ENCODE measurements at regions not wholly inside any gene's neighbourhood (a gene's known extent, or its start where the extent isn't known, plus 50 kb on each side); places are given as distances from the start of the nearest gene placed in this dataset.

- no peak for TF ChIP-seq CTCF (conservative IDR thresholded peaks at IDR 0.05)
- TF ChIP-seq EZH2 (IDR thresholded peaks at IDR 0.05; ENCODE audit: low read depth) = no peak
Observed at GRCh38 chr13:70448820-70449219, 340.6 kb upstream of the KLHL1 start.

Data from PC-9 (cell line).